ENCODE measurements at regions not wholly inside any gene's neighbourhood (a gene's known extent, or its start where the extent isn't known, plus 50 kb on each side); places are given as distances from the start of the nearest gene placed in this dataset.
"Not testable (repeated sequence)": the region's sequence is repeated elsewhere in the genome, so short reads cannot be mapped to it uniquely, and the experiment has no call there.

DNA sequence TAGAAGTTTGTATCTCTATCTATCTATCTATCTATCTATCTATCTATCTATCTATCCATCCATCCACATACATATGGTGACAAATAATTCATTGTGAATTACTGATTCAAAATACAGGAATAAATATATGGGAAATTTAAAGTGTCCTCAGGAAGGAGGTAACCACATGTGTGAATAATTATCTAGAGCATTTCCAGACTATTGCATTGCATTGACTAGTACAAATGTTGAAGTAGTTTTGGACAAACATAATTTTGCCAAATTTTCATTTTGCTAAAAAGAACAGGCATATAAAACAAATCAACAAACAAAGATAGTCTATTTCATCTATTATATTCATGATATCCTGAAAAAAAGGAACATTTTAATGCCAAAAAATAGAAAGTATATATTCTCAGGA lies 192.7 kb downstream of the UTRN start:
- ATAC-seq: no peak

GRCh38 chr6:144478483-144478882 lies 193.3 kb downstream of the UTRN start:
- no peak for ATAC-seq

DNA sequence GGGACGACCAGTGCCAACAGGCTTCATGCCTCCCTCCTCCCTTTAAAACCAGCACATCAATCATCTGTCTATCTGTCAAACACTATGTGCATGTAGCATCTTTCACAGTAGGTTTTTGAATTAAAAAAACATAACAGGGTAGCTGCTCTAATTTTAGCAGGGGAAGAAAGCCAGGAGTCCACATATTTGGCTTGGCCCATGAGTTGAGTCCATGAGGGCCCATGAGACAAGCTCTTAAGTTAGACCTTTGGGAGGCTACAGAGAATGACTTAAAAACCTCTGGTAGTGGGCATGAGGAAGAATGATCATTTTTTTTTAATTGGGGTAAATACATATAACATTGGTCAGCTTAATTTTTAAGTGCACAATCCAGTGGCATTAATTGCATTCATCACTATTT lies 194.9 kb downstream of the UTRN start:
- ATAC-seq: no peak

DNA sequence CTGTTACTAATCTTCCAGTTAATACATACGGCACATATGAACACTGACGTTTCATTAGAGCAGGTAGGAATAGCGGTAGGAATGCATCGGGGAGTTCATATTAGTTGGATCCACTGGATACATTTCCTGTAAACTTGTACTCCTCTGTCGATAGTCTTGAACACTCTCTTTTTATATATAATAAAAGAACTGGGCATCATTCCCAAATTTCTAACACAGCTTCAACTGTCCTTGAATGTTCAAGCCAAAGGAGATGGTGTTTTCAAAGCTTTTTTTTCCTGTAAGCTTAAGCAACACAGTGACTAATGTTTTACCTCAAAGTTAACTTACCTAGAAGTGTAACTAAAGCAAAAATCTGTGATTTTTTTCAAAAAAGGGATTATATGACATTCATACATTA lies 195.3 kb downstream of the UTRN start:
- no peak for ATAC-seq

DNA sequence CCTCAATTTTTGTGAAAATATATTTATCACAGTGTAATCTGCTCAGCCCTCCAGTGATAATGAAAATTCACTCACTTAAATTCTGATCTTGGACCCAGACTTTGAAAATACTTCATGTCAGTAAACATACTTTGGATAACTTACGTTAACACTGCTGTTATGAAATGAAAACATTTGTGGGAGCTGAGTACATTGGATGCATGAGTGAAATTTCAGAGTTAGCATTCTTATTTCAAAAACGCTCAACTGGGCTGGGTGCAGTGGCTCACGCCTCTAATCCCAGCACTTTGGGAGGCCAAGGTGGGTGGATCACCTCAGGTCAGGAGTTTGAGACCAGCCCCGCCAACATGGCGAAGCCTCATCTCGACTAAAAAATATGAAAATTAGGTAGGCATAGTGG lies 196.4 kb downstream of the UTRN start:
- no peak for ATAC-seq

DNA sequence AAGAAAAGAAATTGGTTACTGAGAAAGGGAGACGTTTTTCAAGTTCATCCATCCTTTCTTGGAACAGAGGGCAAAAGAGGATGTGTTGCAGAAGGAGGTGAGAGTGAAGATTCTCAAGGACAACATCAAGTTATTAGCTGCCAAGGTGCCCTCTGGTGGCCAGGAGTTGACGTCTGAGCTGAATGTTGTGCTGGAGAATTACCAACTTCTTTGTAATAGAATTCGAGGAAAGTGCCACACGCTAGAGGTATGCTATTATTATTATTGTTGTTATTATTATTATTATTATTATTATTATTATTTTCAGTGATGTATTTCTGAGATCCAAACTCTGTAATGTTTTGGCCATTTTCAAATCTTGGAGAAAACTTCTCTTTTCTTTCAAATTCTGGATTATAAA lies 197.0 kb downstream of the UTRN start:
- peak; percentile 70 for ATAC-seq

DNA sequence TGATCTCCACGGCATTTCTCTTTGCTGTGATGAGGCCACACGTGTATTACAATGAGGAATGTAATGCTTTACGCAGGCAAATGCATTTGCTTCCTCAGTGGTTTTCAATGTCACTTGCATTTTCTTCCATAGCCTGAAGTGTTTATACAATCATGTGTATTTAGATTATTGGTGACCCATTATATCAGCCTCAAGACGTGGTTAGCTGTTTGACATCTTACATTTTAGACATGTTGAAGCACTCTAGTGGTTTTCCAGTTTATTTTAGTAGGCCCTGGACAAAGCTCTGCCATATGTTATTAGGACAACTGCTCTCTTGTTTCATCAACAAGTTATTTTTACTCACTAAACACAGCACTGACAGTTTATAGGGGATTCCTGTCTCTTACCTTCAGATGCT lies 200.4 kb downstream of the UTRN start:
- ATAC-seq: no peak

- no peak for ATAC-seq
These were observed 203.5 kb downstream of the UTRN start for GRCh38 chr6:144488590-144488989.

DNA sequence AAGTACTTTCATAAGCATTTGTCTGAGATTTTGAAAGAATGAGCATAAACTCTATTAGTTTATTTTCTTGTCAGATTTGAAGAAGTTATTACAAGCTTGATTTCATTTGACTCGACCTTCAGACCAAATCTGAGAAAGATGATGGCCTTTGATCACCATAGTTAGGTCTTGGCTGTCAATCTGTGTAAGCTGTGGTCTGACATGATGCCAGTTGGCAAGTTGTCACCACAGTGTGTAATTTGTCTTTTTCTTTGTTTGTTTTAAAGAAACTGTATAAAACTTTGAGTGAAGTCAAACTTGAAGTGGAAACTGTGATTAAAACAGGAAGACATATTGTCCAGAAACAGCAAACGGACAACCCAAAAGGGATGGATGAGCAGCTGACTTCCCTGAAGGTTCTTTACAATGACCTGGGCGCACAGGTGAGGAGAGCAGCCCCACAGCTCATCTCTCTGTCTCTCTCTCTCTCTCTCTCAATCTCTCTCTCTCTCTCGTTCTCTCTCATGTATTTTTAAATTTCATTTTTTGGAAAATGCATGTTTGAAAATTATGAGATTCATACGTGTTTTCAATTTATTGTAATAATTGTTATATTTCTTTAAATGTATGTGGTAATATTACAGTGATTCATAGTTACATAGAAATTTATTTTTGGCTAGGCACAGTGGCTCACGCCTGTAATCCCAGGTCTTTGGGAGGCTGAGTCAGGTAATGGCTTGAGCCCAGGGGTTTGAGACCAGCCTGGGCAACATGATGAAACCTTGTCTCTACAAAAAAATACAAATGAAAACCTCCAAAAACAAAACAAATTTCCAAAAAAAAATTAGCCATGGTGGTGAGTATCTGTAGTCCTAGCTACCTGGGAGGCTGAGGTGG lies 208.1 kb downstream of the UTRN start:
- peak; percentile 92 for ATAC-seq

DNA sequence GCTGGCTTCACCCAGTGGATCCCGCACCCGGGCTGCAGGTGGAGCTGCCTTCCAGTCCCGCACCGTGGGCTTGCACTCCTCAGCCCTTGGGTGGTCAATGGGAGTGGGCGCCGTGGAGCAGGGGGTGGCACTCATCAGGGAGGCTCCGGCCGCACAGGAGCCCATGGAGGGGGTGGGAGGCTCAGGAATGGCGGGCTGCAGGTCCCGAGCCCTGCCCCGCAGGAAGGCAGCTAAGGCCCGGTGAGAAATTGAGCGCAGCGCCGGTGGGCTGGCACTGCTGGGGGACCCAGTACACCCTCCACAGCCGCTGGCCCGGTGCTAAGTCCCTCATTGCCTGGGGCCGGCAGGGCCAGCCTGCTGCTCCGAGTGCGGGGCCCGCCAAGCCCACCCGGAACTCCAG lies 209.9 kb downstream of the UTRN start:
- not testable (repeated sequence) for ATAC-seq

GRCh38 chr6:144497650-144498049 lies 212.5 kb downstream of the UTRN start:
- ATAC-seq: no peak

DNA sequence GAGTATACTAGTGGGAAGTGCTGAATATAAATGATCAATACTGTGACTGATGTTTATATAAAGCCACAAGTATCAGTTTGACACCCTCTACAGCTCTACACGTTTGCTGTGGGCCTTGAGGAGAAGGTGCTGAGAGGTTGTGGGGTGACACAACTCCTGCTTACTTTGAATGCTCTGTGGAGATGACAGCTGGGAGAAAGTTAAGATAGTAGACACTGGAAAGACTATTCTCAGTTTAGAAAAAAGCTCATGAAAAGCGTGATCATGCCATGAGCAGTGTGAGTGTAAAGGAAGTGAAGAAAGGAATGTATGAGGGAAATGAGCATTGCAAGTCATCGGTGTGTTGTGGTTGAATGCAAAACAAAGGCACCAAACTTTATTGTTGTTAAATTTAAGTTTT lies 215.8 kb downstream of the UTRN start:
- no peak for ATAC-seq

- ATAC-seq: not testable (repeated sequence)
These were observed 220.1 kb downstream of the UTRN start for GRCh38 chr6:144505214-144505613.

- not testable (repeated sequence) for ATAC-seq
These were observed 220.9 kb downstream of the UTRN start for GRCh38 chr6:144506051-144506450.

DNA sequence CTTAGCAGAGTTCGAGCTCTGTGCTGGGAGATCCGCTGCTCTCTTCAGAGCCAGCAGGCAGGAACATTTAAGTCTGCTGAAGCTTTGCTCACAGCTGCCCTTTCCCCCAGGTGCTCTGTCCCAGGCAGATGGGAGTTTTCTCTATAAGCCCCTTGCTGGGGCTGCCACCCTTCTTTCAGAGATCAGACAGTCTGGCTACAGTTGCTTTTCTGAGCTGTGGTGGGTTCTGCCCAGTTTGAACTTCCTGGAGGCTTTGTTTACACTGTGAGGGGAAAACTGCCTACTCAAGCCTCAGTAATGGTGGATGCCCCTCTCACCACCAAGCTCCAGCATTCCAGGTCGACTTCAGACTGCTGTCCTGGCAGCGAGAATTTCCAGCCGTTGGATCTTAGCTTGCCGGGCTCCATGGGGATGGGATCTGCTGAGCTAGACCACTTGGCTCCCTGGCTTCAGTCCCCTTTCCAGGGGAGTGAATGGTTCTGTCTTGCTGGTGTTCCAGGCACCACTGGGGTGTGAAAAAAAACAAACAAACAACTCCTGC lies 222.7 kb downstream of the UTRN start:
- not testable (repeated sequence) for ATAC-seq

DNA sequence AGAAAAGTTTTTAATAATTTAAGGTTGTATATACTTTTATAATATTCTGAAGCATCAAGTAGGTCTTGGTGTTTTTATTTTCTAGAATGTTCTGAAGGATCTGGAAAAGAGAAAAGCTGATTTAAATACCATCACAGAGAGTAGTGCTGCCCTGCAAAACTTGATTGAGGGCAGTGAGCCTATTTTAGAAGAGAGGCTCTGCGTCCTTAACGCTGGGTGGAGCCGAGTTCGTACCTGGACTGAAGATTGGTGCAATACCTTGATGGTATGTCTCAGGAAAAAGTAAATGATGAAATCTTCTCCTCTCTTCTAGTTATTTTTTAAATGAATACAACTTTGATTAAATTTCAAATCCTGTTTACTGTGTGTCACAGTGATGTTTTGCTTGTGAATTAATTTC lies 225.7 kb downstream of the UTRN start:
- ATAC-seq: no peak

- ATAC-seq: no peak
These were observed 230.6 kb downstream of the UTRN start for GRCh38 chr6:144515761-144516160.

DNA sequence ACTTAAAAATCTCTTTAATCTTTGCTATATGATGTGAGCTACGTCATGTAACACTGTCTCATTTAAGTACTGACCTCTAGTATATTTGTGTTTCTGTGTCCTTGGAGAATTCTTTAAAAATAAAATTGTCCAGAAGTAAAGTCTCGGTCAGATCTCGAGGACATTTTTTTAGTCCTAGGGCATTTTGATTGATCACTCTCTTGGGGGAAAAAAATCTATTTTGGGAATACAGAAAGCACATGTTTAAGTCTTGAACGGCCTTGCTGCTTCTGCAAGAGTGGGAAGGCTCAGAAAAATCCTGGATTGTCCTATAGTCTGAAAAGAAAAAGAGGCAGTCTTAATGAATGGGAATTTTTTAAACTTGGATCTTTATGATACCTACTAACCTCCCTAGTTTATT lies 234.3 kb downstream of the UTRN start:
- no peak for ATAC-seq

DNA sequence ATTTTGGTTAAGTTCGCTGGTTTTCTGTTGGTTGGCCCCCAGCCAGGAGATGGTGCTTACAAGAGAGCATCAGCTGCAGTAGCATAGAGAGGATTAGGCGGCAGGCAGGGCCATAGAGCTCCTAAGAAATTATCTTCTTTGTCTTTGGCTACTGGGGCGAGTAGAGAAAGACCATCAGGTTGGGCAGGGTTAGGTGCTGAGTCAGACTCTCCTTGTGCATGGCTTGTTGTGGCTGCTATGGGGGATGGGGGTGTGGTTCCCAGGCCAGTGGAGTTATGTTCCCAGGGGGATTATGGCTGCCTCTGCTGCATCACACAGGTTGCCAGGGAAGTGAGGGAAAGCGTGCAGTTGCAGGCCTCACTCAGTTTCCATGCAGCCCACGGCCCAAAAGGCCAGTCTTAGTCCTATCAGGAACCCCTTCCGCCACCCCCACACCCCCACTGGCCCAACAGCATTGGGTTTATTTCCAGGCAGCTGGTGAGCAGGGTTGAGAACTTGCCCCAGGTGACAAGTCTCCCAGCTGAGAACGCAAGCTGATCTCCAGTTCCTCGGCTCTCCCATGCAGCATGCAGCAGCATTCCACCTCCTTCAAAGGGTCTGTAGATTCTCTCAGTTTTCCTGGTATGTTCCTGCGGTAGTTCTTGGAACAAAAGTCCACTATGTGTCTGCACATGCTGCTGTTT lies 243.7 kb downstream of the UTRN start:
- ATAC-seq: peak; percentile 60

- no peak for ATAC-seq
These were observed 245.0 kb downstream of the UTRN start for GRCh38 chr6:144530118-144530517.

- not testable (repeated sequence) for ATAC-seq
These were observed 247.1 kb downstream of the UTRN start for GRCh38 chr6:144532238-144532637.

DNA sequence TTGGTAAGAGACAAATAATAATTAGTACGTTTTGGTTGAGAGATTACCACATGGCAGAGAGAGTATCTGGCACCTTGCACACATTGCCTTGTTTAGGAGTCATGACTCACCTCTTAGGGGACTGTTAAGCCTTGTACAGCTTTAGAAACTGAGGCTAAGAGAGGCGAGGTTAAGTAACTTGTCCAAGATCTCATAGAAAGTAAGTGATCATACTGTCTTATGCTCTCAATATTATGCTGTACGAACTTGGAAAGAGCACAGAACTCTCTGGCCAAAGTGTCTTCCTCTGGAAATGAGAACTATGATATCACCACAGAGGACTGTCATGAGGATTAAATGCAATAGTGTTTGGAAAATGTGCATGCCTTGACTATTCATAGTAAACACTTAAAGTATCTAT lies 249.0 kb downstream of the UTRN start:
- no peak for ATAC-seq

DNA sequence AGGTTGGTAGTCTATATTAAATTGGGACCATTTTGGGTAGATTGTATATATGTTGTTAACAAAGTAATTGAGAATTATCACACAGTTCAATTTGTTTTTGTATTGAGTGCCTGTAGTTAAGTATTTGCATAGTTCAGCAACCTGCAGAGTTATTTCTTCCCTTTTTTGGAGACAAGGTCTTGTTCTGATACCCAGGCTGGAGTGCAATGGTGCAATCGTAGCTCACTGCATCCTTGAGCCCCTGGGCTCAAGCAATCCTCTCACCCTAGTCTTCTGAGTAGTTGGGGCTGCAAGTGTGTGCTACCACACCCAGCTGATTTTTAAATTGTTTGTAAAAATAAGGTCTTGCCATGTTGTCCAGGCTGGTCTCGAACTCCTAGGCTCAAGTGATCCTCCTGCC lies 250.5 kb downstream of the UTRN start:
- no peak for ATAC-seq

DNA sequence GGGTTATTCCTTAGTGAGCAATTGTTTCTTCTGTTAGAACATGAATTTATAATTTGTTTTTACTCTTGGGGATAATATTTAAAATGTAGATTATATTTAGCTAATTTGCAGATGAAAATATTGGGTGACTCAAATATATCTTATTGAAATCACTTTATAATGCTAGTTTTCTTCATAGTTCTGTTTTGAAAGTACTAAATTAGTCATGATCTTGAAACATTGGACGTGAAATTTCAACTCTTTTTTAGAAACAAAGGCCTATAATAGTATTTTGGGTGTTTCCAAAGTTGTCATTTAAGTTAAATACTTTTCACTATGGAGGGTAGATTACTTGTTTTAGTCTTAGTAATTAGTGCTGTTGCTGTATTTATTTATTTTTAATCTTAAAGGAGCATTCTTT lies 250.9 kb downstream of the UTRN start:
- ATAC-seq: no peak
